Activated T-helper 2 cell treated with anti-CD3 and anti-CD28 coated beads, Interferon-gamma antibody, Interleukin-2, Interleukin-4, amounts not matched to agents 10 μg/mL and 5 μg/mL and 100 μg/mL, durations not matched to agents 14 hours and 24 hours and 36 hours (primary cell): ENCODE measurements at regions not wholly inside any gene's neighbourhood (a gene's known extent, or its start where the extent isn't known, plus 50 kb on each side); places are given as distances from the start of the nearest gene placed in this dataset.
"Not testable (repeated sequence)": the region's sequence is repeated elsewhere in the genome, so short reads cannot be mapped to it uniquely, and the experiment has no call there.

Source experiments
- DNase-seq: peaks from one replicate; pipeline ENCODE4 v3.0.0; 2021; ENCODE audit warnings: low spot score
- H3K27ac Mint-ChIP-seq: one replicate; pipeline ENCODE4 v1.8.0; 2021; ENCODE audit warnings: mixed read lengths
- H3K27me3 Mint-ChIP-seq: one replicate; pipeline ENCODE4 v1.8.0; 2021; ENCODE audit warnings: low read depth, mixed read lengths
- H3K36me3 Mint-ChIP-seq: one replicate; pipeline ENCODE4 v1.8.0; 2021; ENCODE audit warnings: low read depth, mixed read lengths
- H3K4me1 Mint-ChIP-seq: one replicate; pipeline ENCODE4 v1.8.0; 2021; ENCODE audit warnings: low read depth, mixed read lengths
- H3K4me3 Mint-ChIP-seq: one replicate; pipeline ENCODE4 v1.8.0; 2021; ENCODE audit warnings: low read depth, mild to moderate bottlenecking, moderate library complexity, mixed read lengths
- H3K9me3 Mint-ChIP-seq: one replicate; pipeline ENCODE4 v1.8.0; 2021; ENCODE audit warnings: mixed read lengths
- intact Hi-C: fragments of 100-400 bp; cut with micrococcal nuclease; formaldehyde crosslinking; loops from one replicate; pipeline ENCODE4 v1.15.1; 2023

- H3K4me1 Mint-ChIP-seq, H3K4me3 Mint-ChIP-seq, intact Hi-C loops, H3K9me3 Mint-ChIP-seq, H3K27ac Mint-ChIP-seq, DNase-seq, H3K36me3 Mint-ChIP-seq, H3K27me3 Mint-ChIP-seq: not testable (repeated sequence)
Measured at GRCh38 chr22:11932212-11932611, 3595.8 kb upstream of the OR11H1 start.

DNA sequence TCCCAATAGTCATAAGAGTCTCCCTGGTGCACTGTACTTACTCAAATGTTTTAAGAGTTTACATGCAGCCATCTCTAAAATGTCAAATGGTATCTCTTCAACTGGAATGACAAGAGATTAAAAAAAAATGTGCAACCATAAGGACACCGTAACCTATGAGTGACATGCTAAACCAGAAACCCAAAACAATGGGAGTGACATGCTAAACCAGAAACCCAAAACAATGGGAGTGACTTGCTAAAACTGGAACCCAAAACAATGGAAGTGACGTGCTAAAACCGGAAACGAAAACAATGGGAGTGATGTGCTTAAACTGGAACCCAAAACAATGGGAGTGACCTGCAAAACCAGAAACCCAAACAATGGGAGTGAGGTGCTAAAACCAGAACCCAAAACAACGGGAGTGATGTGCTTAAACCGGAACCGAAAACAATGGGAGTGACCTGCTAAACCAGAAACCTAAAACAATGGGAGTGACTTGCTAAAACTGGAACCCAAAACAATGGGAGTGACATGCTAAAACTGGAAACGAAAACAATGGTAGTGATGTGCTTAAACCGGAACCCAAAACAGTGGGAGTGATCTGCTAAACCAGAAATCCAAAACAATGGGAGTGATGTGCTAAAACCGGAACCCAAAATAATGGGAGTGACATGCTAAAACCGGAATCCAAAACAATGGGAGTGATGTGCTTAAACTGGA lies 3559.9 kb upstream of the OR11H1 start:
- H3K36me3 Mint-ChIP-seq, intact Hi-C loops, H3K4me1 Mint-ChIP-seq, DNase-seq, H3K27me3 Mint-ChIP-seq, H3K4me3 Mint-ChIP-seq, H3K9me3 Mint-ChIP-seq, H3K27ac Mint-ChIP-seq: not testable (repeated sequence)

DNA sequence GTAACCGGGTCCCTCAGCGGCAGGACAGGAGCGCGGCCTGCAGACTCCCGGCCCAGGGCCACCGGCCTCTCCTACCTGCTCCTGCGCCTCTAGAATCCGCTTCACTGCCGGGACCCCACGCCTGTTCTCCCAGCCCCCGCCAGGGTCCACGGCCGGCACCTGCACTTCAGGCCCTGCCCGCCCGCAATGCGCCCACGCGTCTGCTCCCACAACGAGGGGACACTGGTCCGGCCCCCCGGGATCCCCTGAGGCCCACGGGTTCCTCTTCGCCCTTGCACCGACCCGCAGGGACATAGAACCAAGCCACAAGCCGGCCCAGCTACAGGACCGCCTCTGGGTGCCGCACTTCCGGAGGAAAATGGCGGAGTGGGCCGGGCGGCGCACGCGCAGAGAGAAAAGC lies 3554.1 kb upstream of the OR11H1 start:
- H3K4me3 Mint-ChIP-seq: peak overlapping the region; percentile 13
- H3K36me3 Mint-ChIP-seq, H3K27ac Mint-ChIP-seq, intact Hi-C loops, H3K4me1 Mint-ChIP-seq, DNase-seq, H3K27me3 Mint-ChIP-seq, H3K9me3 Mint-ChIP-seq: not testable (repeated sequence)
